ENCODE measurements at regions not wholly inside any gene's neighbourhood (a gene's known extent, or its start where the extent isn't known, plus 50 kb on each side); places are given as distances from the start of the nearest gene placed in this dataset.
A peak's percentile ranks its signal among the peaks of the same experiment; 100 is the strongest.

DNA sequence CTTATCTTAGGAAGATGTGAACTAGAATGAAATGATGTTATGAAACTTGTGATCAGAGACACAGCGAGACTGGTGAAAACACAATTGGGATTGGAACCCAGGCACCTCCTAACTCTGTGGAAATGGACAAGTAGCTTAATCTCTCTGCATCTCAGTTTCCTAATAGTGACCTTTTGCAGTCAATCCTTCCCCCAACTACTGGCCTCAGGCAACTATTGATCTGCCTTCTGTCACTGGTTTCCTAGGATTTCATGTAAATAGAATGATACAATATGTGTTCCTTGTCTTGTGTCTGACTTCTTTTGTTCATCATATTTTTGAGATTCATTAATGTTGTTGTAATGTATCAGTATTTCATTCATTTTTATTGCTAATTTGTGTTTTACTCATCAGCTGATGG is 341.7 kb downstream of the REEP3 start:
- H3K4me3 ChIP-seq (ENCODE audit: low read length in 2 of 2): no peak overlapping the region
- H3K9me3 ChIP-seq (ENCODE audit: control insufficient read depth in 2 of 2, low read length in 2 of 2): peaks cover 0 to 5% of the 10 kb centered on the region in 2 donors
- H3K27me3 ChIP-seq (ENCODE audit: control insufficient read depth in 1 of 2, insufficient read depth in 2 of 2, low read length in 2 of 2): peaks cover 0 to 9% of the 10 kb centered on the region in 2 donors
- H3K4me1 ChIP-seq (ENCODE audit: control insufficient read depth, insufficient read depth, low read length): peaks cover 4% of the 10 kb centered on the region
- H3K27ac ChIP-seq (ENCODE audit: low read length): no peak overlapping the region
- H3K36me3 ChIP-seq (ENCODE audit: control insufficient read depth in 2 of 2, insufficient read depth in 2 of 2, low read length in 2 of 2): no peaks in the 10 kb centered on the region
- no peak overlapping the region for H3K9ac ChIP-seq (ENCODE audit: low read length in 2 of 2)

DNA sequence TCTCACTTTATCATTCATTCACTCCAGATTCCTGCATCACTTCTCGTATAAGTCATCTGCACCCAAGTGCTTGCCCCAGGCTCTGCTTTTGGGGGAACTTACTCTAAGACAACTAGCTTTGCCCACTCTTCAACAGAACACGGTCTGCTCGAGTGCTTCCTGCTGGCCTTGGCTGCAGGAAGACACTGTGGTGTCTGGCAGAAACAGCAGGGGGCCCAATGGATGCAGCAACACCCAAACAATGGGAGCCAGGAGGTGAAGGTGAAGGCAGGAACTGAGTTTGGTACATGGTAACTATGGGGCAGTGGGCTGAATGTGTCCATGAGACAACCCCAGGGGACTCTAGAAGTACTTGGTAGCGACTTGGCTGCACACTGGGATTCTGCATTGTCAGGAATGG is 344.0 kb downstream of the REEP3 start:
- Histone ChIP-seq H3K27me3 (ENCODE audit: control insufficient read depth in 1 of 2, insufficient read depth in 2 of 2, low read length in 2 of 2) (peaks cover 0 to 9% of the 10 kb centered on the region in 2 donors), H3K27ac (ENCODE audit: low read length) (no peak overlapping the region), H3K9me3 (ENCODE audit: control insufficient read depth in 2 of 2, low read length in 2 of 2) (no peaks in the 10 kb centered on the region)

DNA sequence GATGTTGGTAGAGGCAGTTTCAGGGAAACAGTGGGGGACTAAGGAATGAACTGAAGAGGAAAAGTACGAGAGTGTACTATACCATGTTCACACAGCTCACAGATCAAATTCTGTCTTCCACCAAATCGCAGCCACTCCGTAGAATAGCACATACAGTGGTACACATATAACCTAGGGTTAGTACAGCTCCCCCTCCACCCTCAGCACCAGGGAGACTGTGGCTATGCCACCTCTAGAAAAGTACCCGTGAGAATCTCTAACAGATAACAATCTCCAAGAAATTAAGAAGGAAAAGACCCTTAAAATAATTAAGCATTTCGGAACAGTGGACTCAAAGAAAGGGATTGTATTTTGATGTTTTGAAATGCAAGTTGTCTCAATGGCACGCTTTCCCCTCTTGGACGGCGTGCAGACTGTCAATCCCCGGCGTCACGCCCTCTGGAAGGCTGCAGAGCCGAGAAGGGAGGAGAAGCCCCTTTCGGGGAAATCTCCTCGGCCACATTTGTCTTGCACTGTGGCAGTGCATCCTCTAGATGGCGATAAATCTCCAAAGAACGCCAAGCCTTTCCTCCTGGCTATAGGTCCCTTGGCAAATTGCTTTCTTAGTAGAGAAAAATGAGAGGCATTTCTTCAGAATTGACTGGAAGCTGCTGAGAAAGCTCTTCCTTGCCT is 345.0 kb downstream of the REEP3 start:
- Histone ChIP-seq H3K36me3 (ENCODE audit: control insufficient read depth in 2 of 2, insufficient read depth in 2 of 2, low read length in 2 of 2) (no peaks in the 10 kb centered on the region), H3K27ac (ENCODE audit: low read length) (no peak overlapping the region), H3K4me3 (ENCODE audit: low read length in 2 of 2) (peak overlapping the region in 1 of 2 donors; percentile 49), H3K9ac (ENCODE audit: low read length in 2 of 2) (peak overlapping the region in 1 of 2 donors; percentile 21), H3K27me3 (ENCODE audit: control insufficient read depth in 1 of 2, insufficient read depth in 2 of 2, low read length in 2 of 2) (peaks cover 0 to 9% of the 10 kb centered on the region in 2 donors), H3K9me3 (ENCODE audit: control insufficient read depth in 2 of 2, low read length in 2 of 2) (no peaks in the 10 kb centered on the region), H3K4me1 (ENCODE audit: control insufficient read depth, insufficient read depth, low read length) (peaks cover 4% of the 10 kb centered on the region)

More for the DNA sequence above, 344.0 kb downstream of the REEP3 start:
- Histone ChIP-seq H3K4me3 (ENCODE audit: low read length in 2 of 2) (no peak overlapping the region), H3K9ac (ENCODE audit: low read length in 2 of 2) (no peak overlapping the region), H3K36me3 (ENCODE audit: control insufficient read depth in 2 of 2, insufficient read depth in 2 of 2, low read length in 2 of 2) (no peaks in the 10 kb centered on the region), H3K4me1 (ENCODE audit: control insufficient read depth, insufficient read depth, low read length) (peaks cover 4% of the 10 kb centered on the region)

DNA sequence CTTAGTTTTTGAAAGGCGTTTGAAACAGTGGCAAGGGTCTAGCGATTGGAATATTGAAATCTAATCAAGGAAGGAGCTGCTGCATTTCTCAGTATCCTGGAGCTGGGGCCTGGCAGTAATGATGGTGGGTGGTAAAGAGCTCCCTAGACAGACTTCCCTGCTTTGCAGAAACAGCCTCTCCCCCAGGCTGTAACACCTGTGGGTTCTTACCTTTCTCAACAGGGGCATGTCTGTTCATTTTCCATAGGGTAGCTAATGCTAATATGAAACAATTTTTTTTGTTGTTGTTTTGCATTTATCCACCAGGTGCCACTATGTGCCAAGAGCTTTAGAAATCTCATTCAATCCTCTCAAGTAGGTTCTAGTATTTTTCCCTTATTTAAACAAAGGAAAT is 345.5 kb downstream of the REEP3 start:
- no peaks in the 10 kb centered on the region for H3K9me3 ChIP-seq (ENCODE audit: control insufficient read depth in 2 of 2, low read length in 2 of 2)
- H3K27me3 ChIP-seq (ENCODE audit: control insufficient read depth in 1 of 2, insufficient read depth in 2 of 2, low read length in 2 of 2): peaks cover 0 to 9% of the 10 kb centered on the region in 2 donors
- no peak overlapping the region for H3K27ac ChIP-seq (ENCODE audit: low read length)
- no peak overlapping the region for H3K9ac ChIP-seq (ENCODE audit: low read length in 2 of 2)
- no peaks in the 10 kb centered on the region for H3K36me3 ChIP-seq (ENCODE audit: control insufficient read depth in 2 of 2, insufficient read depth in 2 of 2, low read length in 2 of 2)
- H3K4me3 ChIP-seq (ENCODE audit: low read length in 2 of 2): peak overlapping the region in 1 of 2 donors; percentile 49
- peaks cover 4% of the 10 kb centered on the region for H3K4me1 ChIP-seq (ENCODE audit: control insufficient read depth, insufficient read depth, low read length)

DNA sequence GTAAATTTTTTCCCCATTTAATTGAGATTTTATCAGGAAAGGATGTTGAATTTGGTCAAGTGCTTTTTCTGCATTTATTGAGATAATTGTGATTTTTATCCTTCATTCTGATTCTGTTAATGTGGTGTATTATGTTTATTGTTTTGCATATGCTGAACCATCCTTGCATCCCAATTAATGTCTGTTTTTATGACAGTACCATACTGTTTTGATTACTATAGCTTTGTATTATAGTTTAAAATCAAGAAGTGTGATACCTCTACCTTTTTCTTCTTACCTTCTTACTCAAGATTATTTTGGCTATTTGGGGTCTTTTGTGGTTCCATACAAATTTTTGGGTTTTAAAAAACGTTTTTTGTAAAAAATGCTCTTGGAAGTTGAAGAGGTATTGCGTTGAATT is 357.2 kb downstream of the REEP3 start:
- no peaks in the 10 kb centered on the region for H3K36me3 ChIP-seq (ENCODE audit: control insufficient read depth in 2 of 2, insufficient read depth in 2 of 2, low read length in 2 of 2)
- H3K27me3 ChIP-seq (ENCODE audit: control insufficient read depth in 1 of 2, insufficient read depth in 2 of 2, low read length in 2 of 2): no peaks in the 10 kb centered on the region
- H3K9me3 ChIP-seq (ENCODE audit: control insufficient read depth in 2 of 2, low read length in 2 of 2): no peaks in the 10 kb centered on the region
- H3K9ac ChIP-seq (ENCODE audit: low read length in 2 of 2): no peak overlapping the region
- no peaks in the 10 kb centered on the region for H3K4me1 ChIP-seq (ENCODE audit: control insufficient read depth, insufficient read depth, low read length)
- H3K4me3 ChIP-seq (ENCODE audit: low read length in 2 of 2): no peak overlapping the region
- H3K27ac ChIP-seq (ENCODE audit: low read length): no peak overlapping the region

DNA sequence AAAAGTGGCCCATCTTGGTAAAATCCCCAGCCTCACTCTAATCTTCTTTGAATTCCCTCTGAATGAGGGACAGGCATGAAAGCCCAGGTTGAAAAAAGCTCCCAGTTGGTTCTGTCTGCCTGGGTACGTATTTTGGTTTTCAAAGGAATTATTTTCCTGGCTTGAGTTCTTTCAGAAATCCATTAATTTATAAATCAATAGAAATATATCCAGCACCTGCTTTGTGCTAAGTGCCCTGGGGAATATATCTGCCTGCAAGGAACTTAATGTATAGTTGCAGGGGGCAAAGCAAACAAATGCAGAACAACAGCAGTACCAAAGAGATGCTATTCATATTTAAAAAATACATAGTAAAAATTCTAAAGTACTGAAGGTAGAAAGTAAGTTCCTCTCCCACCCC is 362.7 kb downstream of the REEP3 start:
- Histone ChIP-seq H3K9ac (ENCODE audit: low read length in 2 of 2) (no peak overlapping the region), H3K9me3 (ENCODE audit: control insufficient read depth in 2 of 2, low read length in 2 of 2) (no peaks in the 10 kb centered on the region), H3K4me1 (ENCODE audit: control insufficient read depth, insufficient read depth, low read length) (no peaks in the 10 kb centered on the region), H3K27me3 (ENCODE audit: control insufficient read depth in 1 of 2, insufficient read depth in 2 of 2, low read length in 2 of 2) (no peaks in the 10 kb centered on the region), H3K4me3 (ENCODE audit: low read length in 2 of 2) (no peak overlapping the region), H3K27ac (ENCODE audit: low read length) (no peak overlapping the region), H3K36me3 (ENCODE audit: control insufficient read depth in 2 of 2, insufficient read depth in 2 of 2, low read length in 2 of 2) (no peaks in the 10 kb centered on the region)

DNA sequence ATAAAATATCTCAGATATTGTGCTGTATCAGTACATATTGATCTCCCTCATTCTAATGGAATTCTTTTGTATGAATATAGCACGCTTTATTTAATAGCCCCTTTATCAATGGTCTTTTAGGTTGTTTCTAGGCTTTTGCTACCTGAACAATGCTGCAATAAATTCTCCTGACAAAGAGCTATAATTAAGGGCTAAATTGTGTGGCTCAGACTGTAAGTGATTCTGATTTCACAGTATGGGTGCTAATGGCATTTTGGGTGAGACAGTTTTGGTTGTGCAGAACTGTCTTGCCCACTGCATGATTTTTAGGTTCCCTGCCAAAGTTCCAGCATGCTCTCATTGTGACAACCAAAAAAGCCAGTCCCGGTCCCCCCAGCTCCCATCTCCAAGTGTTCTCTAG is 363.2 kb downstream of the REEP3 start:
- Histone ChIP-seq H3K4me1 (ENCODE audit: control insufficient read depth, insufficient read depth, low read length) (no peaks in the 10 kb centered on the region), H3K4me3 (ENCODE audit: low read length in 2 of 2) (no peak overlapping the region), H3K36me3 (ENCODE audit: control insufficient read depth in 2 of 2, insufficient read depth in 2 of 2, low read length in 2 of 2) (no peaks in the 10 kb centered on the region), H3K27ac (ENCODE audit: low read length) (no peak overlapping the region), H3K9ac (ENCODE audit: low read length in 2 of 2) (no peak overlapping the region), H3K9me3 (ENCODE audit: control insufficient read depth in 2 of 2, low read length in 2 of 2) (no peaks in the 10 kb centered on the region), H3K27me3 (ENCODE audit: control insufficient read depth in 1 of 2, insufficient read depth in 2 of 2, low read length in 2 of 2) (no peaks in the 10 kb centered on the region)

DNA sequence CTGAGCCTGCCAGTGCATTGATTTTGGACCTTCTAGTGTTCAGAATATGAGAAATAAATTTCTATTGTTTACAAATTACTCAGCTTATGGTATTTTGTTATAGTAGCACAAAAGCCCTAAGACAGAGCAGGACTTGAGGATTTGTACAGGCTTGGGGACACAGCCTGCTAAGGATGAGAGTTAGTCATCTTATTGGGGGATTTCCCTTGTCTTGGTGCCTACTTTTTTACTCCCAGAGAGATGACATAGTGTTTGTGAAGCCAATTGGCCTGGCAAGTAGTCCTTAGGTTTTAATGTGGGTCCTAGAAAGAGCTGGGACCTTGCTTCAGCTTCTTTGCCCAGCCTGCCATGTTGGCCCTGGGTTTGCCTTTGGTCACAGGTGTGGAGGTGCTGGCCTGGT is 364.0 kb downstream of the REEP3 start:
- H3K36me3 ChIP-seq (ENCODE audit: control insufficient read depth in 2 of 2, insufficient read depth in 2 of 2, low read length in 2 of 2): no peaks in the 10 kb centered on the region
- no peaks in the 10 kb centered on the region for H3K9me3 ChIP-seq (ENCODE audit: control insufficient read depth in 2 of 2, low read length in 2 of 2)
- no peaks in the 10 kb centered on the region for H3K4me1 ChIP-seq (ENCODE audit: control insufficient read depth, insufficient read depth, low read length)
- no peak overlapping the region for H3K27ac ChIP-seq (ENCODE audit: low read length)
- no peaks in the 10 kb centered on the region for H3K27me3 ChIP-seq (ENCODE audit: control insufficient read depth in 1 of 2, insufficient read depth in 2 of 2, low read length in 2 of 2)
- H3K4me3 ChIP-seq (ENCODE audit: low read length in 2 of 2): no peak overlapping the region
- no peak overlapping the region for H3K9ac ChIP-seq (ENCODE audit: low read length in 2 of 2)

DNA sequence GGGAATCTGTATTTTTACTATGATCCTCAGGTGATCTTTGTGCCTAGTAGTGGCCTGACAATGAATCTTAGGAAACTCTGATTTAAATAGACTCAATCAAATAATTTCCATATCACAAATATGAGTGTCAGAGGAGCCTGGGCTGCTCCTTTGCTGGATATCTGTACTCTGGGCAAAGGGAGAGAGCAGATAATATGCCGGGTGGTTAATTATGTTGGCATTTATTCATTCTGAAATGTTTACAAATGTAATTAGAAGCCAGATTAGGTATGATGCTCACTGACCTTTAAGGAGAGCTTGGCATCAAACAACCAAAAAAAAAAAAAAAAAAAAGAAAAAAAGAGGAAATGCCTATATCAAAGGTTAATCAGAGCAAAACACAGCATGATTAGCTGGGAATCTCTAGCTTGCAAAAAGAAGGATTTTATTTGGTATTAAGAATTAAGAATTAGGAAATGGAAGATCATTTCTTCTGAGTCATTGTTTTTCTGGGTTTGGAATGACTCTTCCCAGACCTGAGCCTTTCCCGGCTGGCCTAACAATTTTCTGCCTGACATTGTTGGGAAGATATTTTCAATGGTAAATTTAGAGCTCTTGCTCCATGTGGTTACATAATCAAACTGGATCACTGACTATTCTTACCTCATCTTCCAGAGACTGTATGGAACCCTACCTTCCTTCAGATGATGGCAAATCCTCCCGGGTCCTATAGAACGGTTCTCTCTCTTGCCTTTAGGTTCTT is 365.3 kb downstream of the REEP3 start:
- no peaks in the 10 kb centered on the region for H3K9me3 ChIP-seq (ENCODE audit: control insufficient read depth in 2 of 2, low read length in 2 of 2)
- H3K27ac ChIP-seq (ENCODE audit: low read length): no peak overlapping the region
- H3K4me1 ChIP-seq (ENCODE audit: control insufficient read depth, insufficient read depth, low read length): no peaks in the 10 kb centered on the region
- H3K4me3 ChIP-seq (ENCODE audit: low read length in 2 of 2): no peak overlapping the region
- no peaks in the 10 kb centered on the region for H3K27me3 ChIP-seq (ENCODE audit: control insufficient read depth in 1 of 2, insufficient read depth in 2 of 2, low read length in 2 of 2)
- no peak overlapping the region for H3K9ac ChIP-seq (ENCODE audit: low read length in 2 of 2)
- H3K36me3 ChIP-seq (ENCODE audit: control insufficient read depth in 2 of 2, insufficient read depth in 2 of 2, low read length in 2 of 2): no peaks in the 10 kb centered on the region

DNA sequence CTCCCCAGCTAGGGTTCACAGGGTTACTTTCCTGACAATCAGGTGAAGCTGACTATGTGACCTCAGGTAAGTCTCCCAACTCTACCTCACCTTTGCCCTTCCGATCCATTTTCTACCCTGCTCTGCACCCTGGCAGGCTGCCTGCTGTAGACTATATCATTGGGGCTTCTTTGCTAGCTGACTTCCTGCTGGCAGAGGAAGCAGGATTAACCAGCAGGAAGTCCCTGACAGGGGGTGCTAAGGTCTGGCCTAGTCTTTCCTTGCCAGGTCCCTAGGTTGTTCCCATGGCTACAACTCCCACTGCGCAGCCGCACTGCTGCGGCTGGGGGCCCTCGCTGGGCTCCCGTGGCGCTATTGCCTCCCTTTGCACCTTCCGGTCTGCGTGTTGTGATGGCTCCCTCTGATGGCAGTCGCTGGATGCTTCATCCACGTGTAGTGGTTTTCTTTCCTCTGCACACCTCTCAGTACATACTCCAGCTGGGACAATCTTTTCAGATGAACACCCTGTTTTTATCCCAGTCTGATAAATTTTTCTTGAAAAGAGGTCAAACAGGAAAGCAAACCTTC is 365.9 kb downstream of the REEP3 start:
- Histone ChIP-seq H3K9ac (ENCODE audit: low read length in 2 of 2) (no peak overlapping the region), H3K9me3 (ENCODE audit: control insufficient read depth in 2 of 2, low read length in 2 of 2) (no peaks in the 10 kb centered on the region), H3K36me3 (ENCODE audit: control insufficient read depth in 2 of 2, insufficient read depth in 2 of 2, low read length in 2 of 2) (no peaks in the 10 kb centered on the region), H3K4me1 (ENCODE audit: control insufficient read depth, insufficient read depth, low read length) (no peaks in the 10 kb centered on the region), H3K27ac (ENCODE audit: low read length) (no peak overlapping the region), H3K4me3 (ENCODE audit: low read length in 2 of 2) (no peak overlapping the region), H3K27me3 (ENCODE audit: control insufficient read depth in 1 of 2, insufficient read depth in 2 of 2, low read length in 2 of 2) (no peaks in the 10 kb centered on the region)

All from stomach smooth muscle (tissue), 2 donors.